Trophoblast cell (in vitro differentiated cells and primary cell): ENCODE measurements at regions not wholly inside any gene's neighbourhood (a gene's known extent, or its start where the extent isn't known, plus 50 kb on each side); places are given as distances from the start of the nearest gene placed in this dataset.

ENCODE experiments used
- DNase-seq, 2 donors: peaks; one replicate each; pipeline ENCODE4 v3.0.0-alpha.2; 2016
- H2AFZ ChIP-seq: 2 replicates; pipeline ENCODE4 v1.6.1; 2013; ENCODE audit warnings: low read length, moderate library complexity, mild to moderate bottlenecking; ENCODE audit not compliant: insufficient read depth, poor library complexity
- H2AK5ac ChIP-seq: 2 replicates; pipeline ENCODE4 v1.6.1; 2013; ENCODE audit warnings: mild to moderate bottlenecking, low read length
- H2BK120ac ChIP-seq: 2 replicates; pipeline ENCODE4 v1.6.1; 2013; ENCODE audit warnings: low read length, mild to moderate bottlenecking, moderate library complexity; ENCODE audit not compliant: insufficient read depth, poor library complexity
- H2BK12ac ChIP-seq: 2 replicates; pipeline ENCODE4 v1.6.1; 2013; ENCODE audit warnings: mild to moderate bottlenecking, low read length, moderate library complexity
- H2BK5ac ChIP-seq: 2 replicates; pipeline ENCODE4 v1.6.1; 2013; ENCODE audit warnings: low read length, low read depth, moderate library complexity, mild to moderate bottlenecking; ENCODE audit not compliant: poor library complexity
- H3K14ac ChIP-seq: 2 replicates; pipeline ENCODE4 v1.6.1; 2013; ENCODE audit warnings: mild to moderate bottlenecking, low read length
- H3K18ac ChIP-seq: 2 replicates; pipeline ENCODE4 v1.6.1; 2013; ENCODE audit warnings: mild to moderate bottlenecking, low read length
- H3K23ac ChIP-seq: 2 replicates; pipeline ENCODE4 v1.6.1; 2013; ENCODE audit warnings: low read length
- H3K27ac ChIP-seq: 2 replicates; pipeline ENCODE4 v1.5.1; 2013; ENCODE audit warnings: low read depth, mild to moderate bottlenecking, inconsistent platforms, low read length, moderate library complexity
- H3K27me3 ChIP-seq: 2 replicates; pipeline ENCODE4 v1.6.1; 2013; ENCODE audit warnings: inconsistent platforms, mild to moderate bottlenecking, low read length, moderate library complexity; ENCODE audit not compliant: insufficient read depth
- H3K36me3 ChIP-seq, 2 experiments: 1 replicate in 1 of 2; 2 replicates in 1 of 2; pipeline ENCODE4 v1.6.1; 2013; ENCODE audit warnings: low read length in 2 of 2, mild to moderate bottlenecking in 2 of 2, moderate library complexity in 1 of 2; ENCODE audit not compliant: insufficient read depth in 2 of 2, control insufficient read depth in 1 of 2
- H3K4ac ChIP-seq: 2 replicates; pipeline ENCODE4 v1.6.1; 2013; ENCODE audit warnings: low read depth, mild to moderate bottlenecking, low read length, moderate library complexity
- H3K4me1 ChIP-seq, 2 experiments: 1 replicate in 1 of 2; 2 replicates in 1 of 2; pipeline ENCODE4 v1.6.1; 2013; ENCODE audit warnings: low read length in 2 of 2, mild to moderate bottlenecking in 2 of 2, moderate library complexity in 1 of 2; ENCODE audit not compliant: insufficient read depth in 2 of 2, control insufficient read depth in 1 of 2
- H3K4me2 ChIP-seq: 2 replicates; pipeline ENCODE4 v1.6.1; 2013; ENCODE audit warnings: inconsistent platforms, mild to moderate bottlenecking, low read length, moderate library complexity
- H3K4me3 ChIP-seq: 2 replicates; pipeline ENCODE4 v1.5.1; 2013; ENCODE audit warnings: mild to moderate bottlenecking, low read depth, low read length, inconsistent platforms
- H3K79me1 ChIP-seq: one replicate; pipeline ENCODE4 v1.6.1; 2013; ENCODE audit warnings: low read length
- H3K79me2 ChIP-seq: 2 replicates; pipeline ENCODE4 v1.6.1; 2013; ENCODE audit warnings: low read length, mild to moderate bottlenecking; ENCODE audit not compliant: control insufficient read depth, insufficient read depth, poor library complexity
- H3K9ac ChIP-seq: 2 replicates; pipeline ENCODE4 v1.6.1; 2013; ENCODE audit warnings: mild to moderate bottlenecking, low read length
- H3K9me3 ChIP-seq: 2 replicates; pipeline ENCODE4 v1.6.1; 2013; ENCODE audit warnings: low read depth, mild to moderate bottlenecking, control low read depth, inconsistent platforms, low read length; ENCODE audit not compliant: insufficient read depth
- H4K12ac ChIP-seq: 2 replicates; pipeline ENCODE4 v1.6.1; 2013; ENCODE audit warnings: low read depth, mild to moderate bottlenecking, low read length, moderate library complexity
- H4K8ac ChIP-seq: 2 replicates; pipeline ENCODE4 v1.6.1; 2013; ENCODE audit warnings: low read depth, mild to moderate bottlenecking, low read length, moderate library complexity
- H4K91ac ChIP-seq: one replicate; pipeline ENCODE4 v1.6.1; 2013; ENCODE audit warnings: low read depth, mild to moderate bottlenecking, low read length, moderate library complexity
- WGBS: extraction: QIAGEN DNeasy Blood & Tissue Kit; methylation state at CpG from one replicate; pipeline ENCODE4 v1.1.7; 2013; ENCODE audit warnings: missing lambda C conversion rate; ENCODE audit not compliant: insufficient read length, insufficient coverage; ENCODE audit errors: extremely low coverage; 5-methylcytosine and 5-hydroxymethylcytosine counted together

DNA sequence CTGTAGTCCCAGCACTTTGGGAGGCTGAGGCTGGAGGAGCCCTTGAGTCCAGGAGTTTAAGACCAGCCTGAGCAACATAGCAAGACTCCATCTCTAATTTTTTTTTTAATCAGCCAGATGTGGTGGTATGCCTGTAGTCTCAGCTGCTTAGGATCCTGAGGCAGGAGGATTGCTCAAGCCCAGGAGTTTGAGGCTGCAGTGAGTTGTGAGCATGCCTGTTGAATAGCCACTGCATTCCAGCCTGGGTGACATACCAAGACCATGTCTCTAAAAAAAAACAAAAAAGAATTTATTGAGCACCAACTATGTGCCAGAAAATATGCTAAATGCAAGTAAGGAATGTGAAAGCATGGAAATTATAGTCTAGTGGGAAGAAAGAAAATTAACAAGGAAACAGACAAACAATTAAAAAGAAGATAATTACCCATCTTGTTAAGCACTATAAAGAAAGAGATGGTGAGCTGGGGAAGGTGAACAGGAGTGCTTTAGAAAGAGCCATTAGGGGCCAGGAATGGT is 104.0 kb upstream of the ZNF678 start:
- Histone ChIP-seq H3K9ac (no peak overlapping the region), H2BK12ac (no peak overlapping the region), H4K8ac (no peak overlapping the region), H4K91ac (no peak overlapping the region), H3K27ac (no peak overlapping the region), H3K4ac (no peak overlapping the region), H3K4me2 (no peak overlapping the region), H4K12ac (no peak overlapping the region), H3K14ac (no peak overlapping the region), H2BK5ac (no peak overlapping the region), H3K79me1 (no peaks in the 10 kb centered on the region), H3K9me3 (no peaks in the 10 kb centered on the region), H3K18ac (no peak overlapping the region), H3K4me3 (no peak overlapping the region), H2AFZ (no peak overlapping the region), H3K79me2 (no peaks in the 10 kb centered on the region), H2AK5ac (no peak overlapping the region), H3K36me3 (no peaks in the 10 kb centered on the region), H2BK120ac (no peak overlapping the region), H3K23ac (no peak overlapping the region), H3K4me1 (no peaks in the 10 kb centered on the region), H3K27me3 (no peaks in the 10 kb centered on the region)
- peak; percentile 61 to 73 for DNase-seq

DNA sequence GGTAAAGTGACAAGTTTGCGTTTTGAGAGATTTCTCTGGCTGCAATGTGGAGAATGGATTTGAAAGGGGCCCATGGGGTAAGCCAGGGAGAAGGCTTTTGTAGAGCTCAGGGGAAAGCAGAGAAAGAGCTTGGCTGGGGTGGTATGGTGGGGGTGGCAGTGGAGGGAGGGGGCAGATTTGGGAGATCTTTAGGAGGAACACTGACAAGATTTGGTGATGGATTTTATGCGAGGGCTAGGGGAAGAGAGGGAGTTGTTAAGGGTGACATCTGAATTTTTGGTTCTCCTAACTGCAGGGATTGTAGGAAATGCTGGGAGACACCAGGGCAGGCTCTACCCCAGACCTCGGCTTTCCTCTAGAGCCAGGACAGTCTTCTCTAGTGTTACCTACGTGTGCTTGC is 108.7 kb upstream of the ZNF678 start:
- H4K91ac ChIP-seq: no peak overlapping the region
- peak overlapping the region; percentile 6 for H3K4me3 ChIP-seq
- no peak overlapping the region for H3K9ac ChIP-seq
- H3K18ac ChIP-seq: no peak overlapping the region
- no peak overlapping the region for H2BK120ac ChIP-seq
- peaks cover 0 to 6% of the 10 kb centered on the region in 2 experiments for H3K4me1 ChIP-seq
- H3K27me3 ChIP-seq: no peaks in the 10 kb centered on the region
- no peak overlapping the region for H3K27ac ChIP-seq
- H3K23ac ChIP-seq: no peak overlapping the region
- WGBS: no CpG with 5 or more reads among the region's 4 CpGs
- no peak overlapping the region for H4K8ac ChIP-seq
- H3K9me3 ChIP-seq: no peaks in the 10 kb centered on the region
- H2AK5ac ChIP-seq: no peak overlapping the region
- DNase-seq: no peak
- no peak overlapping the region for H2AFZ ChIP-seq
- H3K36me3 ChIP-seq: no peaks in the 10 kb centered on the region
- H4K12ac ChIP-seq: no peak overlapping the region
- no peaks in the 10 kb centered on the region for H3K79me1 ChIP-seq
- no peak overlapping the region for H2BK12ac ChIP-seq
- H3K14ac ChIP-seq: no peak overlapping the region
- no peak overlapping the region for H3K4ac ChIP-seq
- no peak overlapping the region for H3K4me2 ChIP-seq
- no peak overlapping the region for H2BK5ac ChIP-seq
- no peaks in the 10 kb centered on the region for H3K79me2 ChIP-seq

DNA sequence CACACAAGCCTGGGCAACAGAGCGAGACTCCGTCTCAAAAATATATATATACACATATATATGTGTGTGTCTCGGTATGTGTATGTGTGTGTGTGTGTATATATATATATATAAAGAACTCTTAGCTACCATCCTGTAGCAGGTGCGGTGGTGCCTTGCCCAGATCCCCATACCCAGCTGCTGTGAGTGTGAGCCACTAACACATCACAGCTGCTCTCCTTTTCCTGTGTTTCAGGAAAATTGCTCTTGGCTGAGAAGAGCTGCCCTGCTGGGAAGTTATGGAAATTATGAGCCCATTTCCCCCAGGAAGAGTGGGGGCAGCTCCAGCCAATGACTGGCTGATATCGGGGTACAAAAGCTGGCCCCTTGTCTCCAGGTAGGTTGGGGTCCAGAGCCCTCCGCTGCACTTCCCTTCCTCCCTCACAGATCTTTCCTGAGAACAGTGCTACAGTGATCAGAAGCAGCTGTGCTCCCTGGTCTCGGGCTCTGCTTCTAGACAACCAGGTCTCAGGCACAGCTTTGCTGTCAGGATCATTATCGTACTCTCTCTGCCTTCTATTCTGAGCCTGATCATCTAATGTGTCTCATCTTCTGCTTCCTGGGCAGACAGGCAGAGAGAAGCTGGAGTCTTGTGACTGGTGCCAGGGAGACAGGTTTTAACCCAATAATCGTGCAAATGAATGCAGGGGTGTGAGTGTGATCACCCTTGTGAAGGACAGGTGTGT is 109.6 kb upstream of the ZNF678 start:
- Histone ChIP-seq H3K4me1 (peaks cover 0 to 6% of the 10 kb centered on the region in 2 experiments), H3K79me1 (no peaks in the 10 kb centered on the region), H4K91ac (no peak overlapping the region), H2BK5ac (no peak overlapping the region), H2AFZ (no peak overlapping the region), H3K18ac (no peak overlapping the region), H3K9ac (no peak overlapping the region), H2AK5ac (no peak overlapping the region), H3K4me2 (no peak overlapping the region), H4K8ac (no peak overlapping the region), H3K14ac (no peak overlapping the region), H3K23ac (no peak overlapping the region), H3K9me3 (peaks cover under 1% of the 10 kb centered on the region), H3K4ac (no peak overlapping the region), H3K27ac (no peak overlapping the region), H3K79me2 (no peaks in the 10 kb centered on the region), H3K36me3 (no peaks in the 10 kb centered on the region), H4K12ac (no peak overlapping the region), H2BK120ac (no peak overlapping the region), H3K4me3 (no peak overlapping the region), H2BK12ac (no peak overlapping the region), H3K27me3 (no peaks in the 10 kb centered on the region)
- no peak for DNase-seq
- no CpG with 5 or more reads among the region's 9 CpGs for WGBS

DNA sequence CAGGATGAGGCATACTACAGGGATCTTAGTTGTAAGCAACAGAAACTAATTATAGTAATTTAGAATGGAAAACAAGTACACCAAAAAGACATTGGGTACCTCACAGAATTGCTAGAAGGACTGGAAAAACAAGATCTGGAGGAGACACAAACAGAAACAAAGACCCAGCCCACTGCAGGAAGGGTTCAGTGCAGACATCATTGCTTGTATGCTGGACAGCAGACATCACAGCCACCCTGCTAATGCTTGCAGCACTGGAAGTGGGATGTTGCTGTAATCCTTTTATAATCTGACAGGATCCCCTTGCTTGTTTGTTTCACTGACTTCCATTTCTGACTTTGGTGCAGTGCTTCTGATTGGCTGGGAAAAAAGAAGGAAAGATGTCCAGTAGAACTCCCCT is 111.4 kb upstream of the ZNF678 start:
- peak in 1 of 2 donors; percentile 22 for DNase-seq
- no peak overlapping the region for H3K23ac ChIP-seq
- no peak overlapping the region for H3K18ac ChIP-seq
- no peaks in the 10 kb centered on the region for H3K36me3 ChIP-seq
- no peaks in the 10 kb centered on the region for H3K79me1 ChIP-seq
- H2AK5ac ChIP-seq: no peak overlapping the region
- no peak overlapping the region for H2AFZ ChIP-seq
- no peak overlapping the region for H2BK12ac ChIP-seq
- no peak overlapping the region for H3K4me3 ChIP-seq
- no peak overlapping the region for H3K4ac ChIP-seq
- H2BK5ac ChIP-seq: no peak overlapping the region
- H2BK120ac ChIP-seq: no peak overlapping the region
- no peak overlapping the region for H4K12ac ChIP-seq
- no peaks in the 10 kb centered on the region for H3K79me2 ChIP-seq
- peaks cover 2% of the 10 kb centered on the region for H3K9me3 ChIP-seq
- no peak overlapping the region for H3K9ac ChIP-seq
- no peak overlapping the region for H3K4me2 ChIP-seq
- no peak overlapping the region for H4K91ac ChIP-seq
- no peaks in the 10 kb centered on the region for H3K27me3 ChIP-seq
- H4K8ac ChIP-seq: no peak overlapping the region
- H3K27ac ChIP-seq: no peak overlapping the region
- no peak overlapping the region for H3K14ac ChIP-seq
- peaks cover 0 to 6% of the 10 kb centered on the region in 2 experiments for H3K4me1 ChIP-seq
